Osteocyte (in vitro differentiated cells): ENCODE measurements at regions not wholly inside any gene's neighbourhood (a gene's known extent, or its start where the extent isn't known, plus 50 kb on each side); places are given as distances from the start of the nearest gene placed in this dataset.

ENCODE experiments used
- DNase-seq: peaks from one replicate; pipeline ENCODE4 v3.0.0; 2021; ENCODE audit warnings: mixed read lengths; ENCODE audit not compliant: unreplicated experiment; ENCODE audit errors: extremely low spot score
- H3K27ac Mint-ChIP-seq: one replicate; pipeline ENCODE4 v1.8.0; 2021; ENCODE audit warnings: mild to moderate bottlenecking, mixed read lengths; ENCODE audit not compliant: unreplicated experiment
- H3K27me3 Mint-ChIP-seq: one replicate; pipeline ENCODE4 v1.8.0; 2021; ENCODE audit warnings: mixed read lengths; ENCODE audit not compliant: unreplicated experiment
- H3K36me3 Mint-ChIP-seq: one replicate; pipeline ENCODE4 v1.8.0; 2021; ENCODE audit warnings: mixed read lengths; ENCODE audit not compliant: unreplicated experiment
- H3K4me1 Mint-ChIP-seq: one replicate; pipeline ENCODE4 v1.8.0; 2021; ENCODE audit warnings: mixed read lengths; ENCODE audit not compliant: unreplicated experiment
- H3K4me3 Mint-ChIP-seq: one replicate; pipeline ENCODE4 v1.8.0; 2021; ENCODE audit warnings: mild to moderate bottlenecking, moderate library complexity, mixed read lengths; ENCODE audit not compliant: unreplicated experiment
- H3K9me3 Mint-ChIP-seq: one replicate; pipeline ENCODE4 v1.8.0; 2021; ENCODE audit warnings: mixed read lengths; ENCODE audit not compliant: unreplicated experiment
- CTCF ChIP-seq: fragments of 200-600 bp; sonication (generic); IDR thresholded peaks from 2 replicates; pipeline ENCODE4 v1.5.0; 2021; ENCODE audit warnings: antibody characterized with exemption, mild to moderate bottlenecking, moderate library complexity

GRCh38 chr7:52247518-52247917 is 787.9 kb upstream of the POM121L12 start:
- H3K4me3 Mint-ChIP-seq, result no peak overlapping the region
- peaks cover 32% of the 10 kb centered on the region for H3K9me3 Mint-ChIP-seq
- H3K4me1 Mint-ChIP-seq, result no peaks in the 10 kb centered on the region
- H3K27ac Mint-ChIP-seq, result no peak overlapping the region
- no peaks in the 10 kb centered on the region for H3K36me3 Mint-ChIP-seq
- TF ChIP-seq CTCF, result no peak
- no peaks in the 10 kb centered on the region for H3K27me3 Mint-ChIP-seq
- DNase-seq, result no peak

GRCh38 chr7:52243685-52244084 is 791.7 kb upstream of the POM121L12 start:
- Mint-ChIP-seq H3K27ac (no peak overlapping the region), H3K9me3 (peaks cover 34% of the 10 kb centered on the region), H3K27me3 (no peaks in the 10 kb centered on the region), H3K4me1 (no peaks in the 10 kb centered on the region), H3K36me3 (no peaks in the 10 kb centered on the region), H3K4me3 (no peak overlapping the region)
- no peak for TF ChIP-seq CTCF
- DNase-seq, result no peak

- no peak overlapping the region for H3K27ac Mint-ChIP-seq
- no peaks in the 10 kb centered on the region for H3K27me3 Mint-ChIP-seq
- no peaks in the 10 kb centered on the region for H3K36me3 Mint-ChIP-seq
- no peak for DNase-seq
- H3K9me3 Mint-ChIP-seq, result peaks cover 24% of the 10 kb centered on the region
- no peak overlapping the region for H3K4me3 Mint-ChIP-seq
- H3K4me1 Mint-ChIP-seq, result no peaks in the 10 kb centered on the region
- no peak for TF ChIP-seq CTCF
Measured at GRCh38 chr7:52233248-52233647, 802.2 kb upstream of the POM121L12 start.

- no peak overlapping the region for H3K4me3 Mint-ChIP-seq
- no peak overlapping the region for H3K27ac Mint-ChIP-seq
- H3K27me3 Mint-ChIP-seq, result no peaks in the 10 kb centered on the region
- no peaks in the 10 kb centered on the region for H3K36me3 Mint-ChIP-seq
- no peak for TF ChIP-seq CTCF
- DNase-seq, result no peak
- H3K9me3 Mint-ChIP-seq, result peaks cover 36% of the 10 kb centered on the region
- no peaks in the 10 kb centered on the region for H3K4me1 Mint-ChIP-seq
Measured at GRCh38 chr7:52211930-52212329, 823.5 kb upstream of the POM121L12 start.

- no peak for TF ChIP-seq CTCF
- H3K4me3 Mint-ChIP-seq, result no peak overlapping the region
- H3K9me3 Mint-ChIP-seq, result peaks cover 33% of the 10 kb centered on the region
- DNase-seq, result no peak
- H3K27me3 Mint-ChIP-seq, result no peaks in the 10 kb centered on the region
- no peaks in the 10 kb centered on the region for H3K36me3 Mint-ChIP-seq
- no peak overlapping the region for H3K27ac Mint-ChIP-seq
- H3K4me1 Mint-ChIP-seq, result no peaks in the 10 kb centered on the region
Measured at GRCh38 chr7:52209614-52210013, 825.8 kb upstream of the POM121L12 start.
